ENCODE measurements at regions not wholly inside any gene's neighbourhood (a gene's known extent, or its start where the extent isn't known, plus 50 kb on each side); places are given as distances from the start of the nearest gene placed in this dataset.

DNA sequence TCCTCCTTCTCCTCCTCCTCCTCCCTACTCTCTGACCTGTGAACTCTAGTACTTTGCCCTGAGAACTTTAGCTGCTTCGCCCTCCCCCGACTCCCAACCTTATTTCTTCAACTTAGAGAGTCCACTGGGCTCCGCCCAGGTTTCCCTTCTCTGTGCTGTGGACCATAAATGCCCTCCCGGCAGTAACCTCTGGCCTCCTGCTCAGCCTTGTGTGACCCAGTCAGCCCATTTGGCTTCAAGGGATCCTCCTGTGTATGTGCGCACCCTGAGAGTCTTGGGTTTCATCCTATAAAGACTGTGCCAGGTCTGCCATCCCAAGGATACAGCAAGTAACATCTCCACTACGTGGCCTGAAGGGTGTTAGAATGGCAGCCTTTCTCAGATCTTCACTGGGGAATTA is 275.6 kb upstream of the C16orf82 start:
- TF ChIP-seq YY1 (IDR thresholded peaks at IDR 0.05; ENCODE audit: insufficient read depth, insufficient read length) (no peak), SUZ12 (IDR thresholded peaks at IDR 0.05; ENCODE audit: extremely low read depth, insufficient read depth, insufficient read length) (no peak)

All from NT2/D1 (cell line).